Left lung (tissue), 4 donors: ENCODE measurements at regions not wholly inside any gene's neighbourhood (a gene's known extent, or its start where the extent isn't known, plus 50 kb on each side); places are given as distances from the start of the nearest gene placed in this dataset.

Source experiments
- ATAC-seq: fragments of 200-7000 bp; cut with Tn5 transposase; one replicate; pipeline ENCODE4 v1.9.1; 2020; ENCODE audit warnings: moderate library complexity
- DNase-seq, 4 donors: peaks; one replicate each; pipeline ENCODE4 v3.0.0-alpha.2; 2013 to 2020
- H3K27ac ChIP-seq, 2 donors: fragments of 200-600 bp; sonication (generic) in 1 of 2; one replicate each; pipeline versions ENCODE4 v1.5.0 to v1.8.0; 2020 to 2021
- H3K27me3 ChIP-seq, 2 donors: fragments of 200-600 bp; sonication (generic) in 1 of 2; one replicate each; pipeline versions ENCODE4 v1.5.0 to v1.8.0; 2020 to 2021
- H3K36me3 ChIP-seq, 2 donors: fragments of 200-600 bp; sonication (generic) in 1 of 2; one replicate each; pipeline versions ENCODE4 v1.5.0 to v1.8.0; 2020 to 2021
- H3K4me1 ChIP-seq, 2 donors: fragments of 200-600 bp; one replicate each; pipeline ENCODE4 v1.8.0; 2021
- H3K4me3 ChIP-seq, 2 donors: fragments of 200-600 bp; sonication (generic) in 1 of 2; one replicate each; pipeline versions ENCODE4 v1.5.0 to v1.8.0; 2020 to 2021; ENCODE audit warnings: mild to moderate bottlenecking in 1 of 2
- H3K9me3 ChIP-seq, 2 donors: fragments of 200-600 bp; sonication (generic) in 1 of 2; one replicate each; pipeline versions ENCODE4 v1.5.0 to v1.8.0; 2020 to 2021
- intact Hi-C, 2 donors: fragments of 100-400 bp; cut with DNase I; formaldehyde crosslinking; loops; one replicate each; pipeline versions ENCODE4 v1.11.2 to v1.14.2; 2022
- TF ChIP-seq, protein P1 (sequence below), 2 donors: fragments of 200-600 bp; sonication (generic) in 1 of 2; IDR thresholded peaks; one replicate each; pipeline versions ENCODE4 v1.5.0 to v1.8.0; 2021; ENCODE audit warnings: antibody characterized with exemption in 2 of 2
- donor health status: DM: no; HTN: yes; CAD: no.
- donor health status: DM: no; HTN: no; CAD: no.

DNA sequence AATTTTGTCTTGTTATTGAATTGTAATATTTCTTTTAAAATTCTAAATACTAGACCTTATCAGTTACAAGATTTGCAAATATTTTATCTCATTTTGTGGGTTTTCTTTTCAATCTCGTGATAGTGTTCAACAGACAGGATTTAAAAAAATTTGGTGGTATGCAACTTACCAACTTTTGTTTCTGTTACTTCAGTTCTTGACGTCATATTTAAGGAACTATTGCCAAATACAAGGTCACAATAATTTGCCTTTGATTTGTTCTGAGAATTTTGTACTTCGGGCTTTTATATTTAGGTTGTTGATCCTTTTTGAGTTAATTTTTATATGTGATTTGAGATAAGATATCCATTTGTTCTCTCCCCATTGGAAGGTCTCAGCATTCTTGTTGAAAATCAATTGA, 876.6 kb downstream of the DCDC2C start:
- DNase-seq (no peak), ATAC-seq (no peak)
- Histone ChIP-seq H3K27me3 (no peaks in the 10 kb centered on the region), H3K27ac (no peak overlapping the region), H3K4me3 (no peak overlapping the region), H3K36me3 (no peaks in the 10 kb centered on the region), H3K4me1 (no peaks in the 10 kb centered on the region), H3K9me3 (peaks cover 0 to 4% of the 10 kb centered on the region in 2 donors)
- TF ChIP-seq, protein P1, sequence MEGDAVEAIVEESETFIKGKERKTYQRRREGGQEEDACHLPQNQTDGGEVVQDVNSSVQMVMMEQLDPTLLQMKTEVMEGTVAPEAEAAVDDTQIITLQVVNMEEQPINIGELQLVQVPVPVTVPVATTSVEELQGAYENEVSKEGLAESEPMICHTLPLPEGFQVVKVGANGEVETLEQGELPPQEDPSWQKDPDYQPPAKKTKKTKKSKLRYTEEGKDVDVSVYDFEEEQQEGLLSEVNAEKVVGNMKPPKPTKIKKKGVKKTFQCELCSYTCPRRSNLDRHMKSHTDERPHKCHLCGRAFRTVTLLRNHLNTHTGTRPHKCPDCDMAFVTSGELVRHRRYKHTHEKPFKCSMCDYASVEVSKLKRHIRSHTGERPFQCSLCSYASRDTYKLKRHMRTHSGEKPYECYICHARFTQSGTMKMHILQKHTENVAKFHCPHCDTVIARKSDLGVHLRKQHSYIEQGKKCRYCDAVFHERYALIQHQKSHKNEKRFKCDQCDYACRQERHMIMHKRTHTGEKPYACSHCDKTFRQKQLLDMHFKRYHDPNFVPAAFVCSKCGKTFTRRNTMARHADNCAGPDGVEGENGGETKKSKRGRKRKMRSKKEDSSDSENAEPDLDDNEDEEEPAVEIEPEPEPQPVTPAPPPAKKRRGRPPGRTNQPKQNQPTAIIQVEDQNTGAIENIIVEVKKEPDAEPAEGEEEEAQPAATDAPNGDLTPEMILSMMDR (IDR thresholded peaks at IDR 0.05) = no peak
- intact Hi-C loops = no loop called here

DNA sequence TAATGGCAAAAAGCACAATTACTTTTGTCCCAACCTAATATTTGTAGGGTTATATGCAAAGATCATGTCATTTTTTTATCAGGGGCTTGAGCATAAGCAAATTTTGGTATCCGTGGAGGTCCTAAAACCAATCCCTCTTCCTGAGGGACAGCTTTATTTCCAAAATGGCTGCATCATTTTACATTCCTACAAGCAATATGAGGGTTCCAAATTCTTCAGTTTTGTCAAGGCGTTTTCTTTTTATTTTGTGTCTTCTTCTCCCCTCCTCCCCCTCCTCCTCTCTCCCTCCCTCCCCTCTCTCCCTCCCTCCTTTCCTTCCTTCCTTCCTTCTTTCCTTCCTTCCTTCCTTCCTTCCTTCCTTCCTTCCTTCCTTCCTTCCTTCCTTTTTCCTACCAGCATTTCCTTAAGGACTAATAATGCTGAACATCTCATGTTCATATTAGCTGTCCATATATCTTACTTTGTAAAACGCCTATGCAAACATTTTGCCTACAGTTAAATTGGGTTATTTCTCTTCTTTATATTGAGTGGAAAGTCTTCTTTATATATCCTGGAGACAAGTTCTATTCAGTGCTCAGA, 881.8 kb downstream of the DCDC2C start:
- DNase-seq (no peak), ATAC-seq (no peak)
- Histone ChIP-seq H3K36me3 (no peaks in the 10 kb centered on the region), H3K27me3 (no peaks in the 10 kb centered on the region), H3K27ac (no peak overlapping the region), H3K4me1 (no peaks in the 10 kb centered on the region), H3K9me3 (peaks cover 0 to 4% of the 10 kb centered on the region in 2 donors), H3K4me3 (no peak overlapping the region)
- TF ChIP-seq, protein P1 (IDR thresholded peaks at IDR 0.05) = no peak
- intact Hi-C loops = no loop called here

DNA sequence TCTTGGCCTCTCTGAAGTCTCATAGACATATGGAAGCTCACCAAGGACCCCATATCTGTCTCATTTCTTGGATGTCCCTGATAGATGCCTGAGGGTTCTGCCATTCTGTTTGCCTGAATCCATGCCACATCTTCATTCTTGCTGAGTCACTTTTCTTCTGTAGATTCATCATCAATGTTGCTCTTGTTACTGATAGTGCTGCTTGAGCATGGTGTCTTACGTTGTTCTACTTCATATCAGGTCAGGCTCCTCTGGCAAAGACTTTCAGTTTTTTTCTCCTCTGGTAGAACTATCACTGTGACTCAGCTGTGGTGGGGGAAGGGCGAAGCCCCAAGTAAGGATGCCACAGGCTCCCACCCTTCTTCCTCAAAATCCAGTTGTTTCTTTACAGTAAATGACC, 885.2 kb downstream of the DCDC2C start:
- TF ChIP-seq, protein P1 (IDR thresholded peaks at IDR 0.05) = no peak
- intact Hi-C loops = no loop called here
- Histone ChIP-seq H3K4me1 (no peaks in the 10 kb centered on the region), H3K36me3 (no peaks in the 10 kb centered on the region), H3K4me3 (no peak overlapping the region), H3K27ac (no peak overlapping the region), H3K9me3 (peaks cover 0 to 4% of the 10 kb centered on the region in 2 donors), H3K27me3 (no peaks in the 10 kb centered on the region)
- ATAC-seq (no peak), DNase-seq (no peak)

GRCh38 chr2:4591261-4591660, 887.9 kb downstream of the DCDC2C start:
- DNase-seq (no peak), ATAC-seq (no peak)
- TF ChIP-seq, protein P1 (IDR thresholded peaks at IDR 0.05) = no peak
- Histone ChIP-seq H3K36me3 (no peaks in the 10 kb centered on the region), H3K27me3 (no peaks in the 10 kb centered on the region), H3K9me3 (peaks cover 0 to 4% of the 10 kb centered on the region in 2 donors), H3K4me1 (no peaks in the 10 kb centered on the region), H3K4me3 (no peak overlapping the region), H3K27ac (no peak overlapping the region)
- intact Hi-C loops = no loop called here

DNA sequence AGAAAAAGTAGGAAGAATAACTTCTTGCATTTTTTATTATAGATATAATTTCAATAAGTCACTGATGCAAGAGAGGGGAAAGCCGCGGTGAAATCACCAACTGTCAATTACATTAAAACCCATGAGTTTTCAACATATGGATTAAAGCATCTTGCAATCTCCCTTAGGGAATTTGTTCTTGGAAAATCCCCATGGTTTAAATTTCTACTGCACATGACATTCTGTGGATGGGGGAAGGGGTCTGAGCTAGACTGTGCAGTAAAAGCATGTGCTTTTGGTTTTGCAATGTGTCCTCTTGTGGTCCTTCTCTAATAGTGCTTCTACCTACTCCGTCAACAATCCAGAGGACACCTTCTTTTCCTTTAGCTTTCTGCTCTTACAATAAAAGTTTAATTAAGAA, 894.0 kb downstream of the DCDC2C start:
- intact Hi-C loops = no loop called here
- TF ChIP-seq, protein P1 (IDR thresholded peaks at IDR 0.05) = no peak
- no peak for ATAC-seq

More for the DNA sequence above, 894.0 kb downstream of the DCDC2C start:
- H3K36me3 ChIP-seq = no peaks in the 10 kb centered on the region
- H3K9me3 ChIP-seq = no peaks in the 10 kb centered on the region
- no peak overlapping the region for H3K4me3 ChIP-seq
- H3K27ac ChIP-seq = no peak overlapping the region
- DNase-seq = no peak
- no peaks in the 10 kb centered on the region for H3K27me3 ChIP-seq
- H3K4me1 ChIP-seq = no peaks in the 10 kb centered on the region
